ENCODE measurements at regions not wholly inside any gene's neighbourhood (a gene's known extent, or its start where the extent isn't known, plus 50 kb on each side); places are given as distances from the start of the nearest gene placed in this dataset.

- DNase-seq: no peak
These were observed 92.6 kb upstream of the GALNT5 start for GRCh38 chr2:157164891-157165290.

GRCh38 chr2:157168501-157168900 is 89.0 kb upstream of the GALNT5 start:
- DNase-seq: no peak

- DNase-seq: no peak
These were observed 87.6 kb upstream of the GALNT5 start for GRCh38 chr2:157169889-157170288.

GRCh38 chr2:157170299-157170698 is 87.2 kb upstream of the GALNT5 start:
- DNase-seq: no peak

- DNase-seq: no peak
These were observed 85.3 kb upstream of the GALNT5 start for GRCh38 chr2:157172239-157172638.

GRCh38 chr2:157172866-157173578 is 84.5 kb upstream of the GALNT5 start:
- DNase-seq: no peak

GRCh38 chr2:157173740-157174184 is 83.7 kb upstream of the GALNT5 start:
- no peak for DNase-seq

GRCh38 chr2:157174321-157174720 is 83.2 kb upstream of the GALNT5 start:
- DNase-seq: no peak

- no peak for DNase-seq
These were observed 80.9 kb upstream of the GALNT5 start for GRCh38 chr2:157176602-157177001.

GRCh38 chr2:157178874-157179273 is 78.6 kb upstream of the GALNT5 start:
- no peak for DNase-seq

GRCh38 chr2:157179324-157180105 is 78.0 kb upstream of the GALNT5 start:
- DNase-seq: no peak

- no peak for DNase-seq
These were observed 77.1 kb upstream of the GALNT5 start for GRCh38 chr2:157180359-157180758.

- no peak for DNase-seq
These were observed 76.3 kb upstream of the GALNT5 start for GRCh38 chr2:157181234-157181633.

GRCh38 chr2:157182204-157182709 is 75.2 kb upstream of the GALNT5 start:
- DNase-seq: no peak

- DNase-seq: no peak
These were observed 74.6 kb upstream of the GALNT5 start for GRCh38 chr2:157182834-157183396.

- no peak for DNase-seq
These were observed 73.2 kb upstream of the GALNT5 start for GRCh38 chr2:157184161-157184895.

GRCh38 chr2:157185476-157186227 is 71.9 kb upstream of the GALNT5 start:
- no peak for DNase-seq

GRCh38 chr2:157190151-157190550 is 67.4 kb upstream of the GALNT5 start:
- DNase-seq: no peak

GRCh38 chr2:157191186-157191585 is 66.3 kb upstream of the GALNT5 start:
- DNase-seq: no peak

- no peak for DNase-seq
These were observed 64.8 kb upstream of the GALNT5 start for GRCh38 chr2:157192445-157193423.

- no peak for DNase-seq
These were observed 64.0 kb upstream of the GALNT5 start for GRCh38 chr2:157193461-157193860.

Measured in hippocampal formation (tissue), 2 donors.